Mesendoderm (in vitro differentiated cells): ENCODE measurements at regions not wholly inside any gene's neighbourhood (a gene's known extent, or its start where the extent isn't known, plus 50 kb on each side); places are given as distances from the start of the nearest gene placed in this dataset.

Experiments
- DNase-seq: peaks from one replicate; pipeline ENCODE4 v3.0.0; 2013
- H2AK5ac ChIP-seq: 2 replicates; pipeline ENCODE4 v1.6.1; 2013; ENCODE audit warnings: low read length, inconsistent platforms
- H2BK120ac ChIP-seq: 2 replicates; pipeline ENCODE4 v1.6.1; 2013; ENCODE audit warnings: low read depth, mild to moderate bottlenecking, low read length, moderate library complexity, mixed read lengths
- H2BK15ac ChIP-seq: replicated peaks from 2 replicates; pipeline ENCODE4 v1.6.1; 2013; ENCODE audit warnings: low read depth, mild to moderate bottlenecking, moderate library complexity
- H2BK5ac ChIP-seq: 2 replicates; pipeline ENCODE4 v1.6.1; 2013; ENCODE audit warnings: low read length, inconsistent platforms
- H3K18ac ChIP-seq: 2 replicates; pipeline ENCODE4 v1.6.1; 2013; ENCODE audit warnings: mild to moderate bottlenecking, low read length, mixed read lengths
- H3K23ac ChIP-seq: one replicate; pipeline ENCODE4 v1.6.1; 2013; ENCODE audit warnings: low read length
- H3K27ac ChIP-seq: 2 replicates; pipeline ENCODE4 v1.5.1; 2013; ENCODE audit warnings: low read depth, mild to moderate bottlenecking, inconsistent platforms, low read length, moderate library complexity
- H3K27me3 ChIP-seq: 2 replicates; pipeline ENCODE4 v1.6.1; 2013; ENCODE audit warnings: low read length, control low read depth, mild to moderate bottlenecking, inconsistent platforms; ENCODE audit not compliant: insufficient read depth, poor library complexity
- H3K36me3 ChIP-seq: 2 replicates; pipeline ENCODE4 v1.6.1; 2013; ENCODE audit warnings: low read length, inconsistent platforms; ENCODE audit not compliant: control insufficient read depth, insufficient read depth
- H3K4ac ChIP-seq: one replicate; pipeline ENCODE4 v1.6.1; 2013; ENCODE audit warnings: low read depth, mild to moderate bottlenecking, low read length, moderate library complexity
- H3K4me1 ChIP-seq: 2 replicates; pipeline ENCODE4 v1.6.1; 2013; ENCODE audit warnings: low read depth, low read length, inconsistent platforms; ENCODE audit not compliant: control insufficient read depth
- H3K4me2 ChIP-seq: 2 replicates; pipeline ENCODE4 v1.6.1; 2013; ENCODE audit warnings: low read length
- H3K4me3 ChIP-seq: 2 replicates; pipeline ENCODE4 v1.5.1; 2013; ENCODE audit warnings: mild to moderate bottlenecking, low read length
- H3K56ac ChIP-seq: one replicate; pipeline ENCODE4 v1.6.1; 2013; ENCODE audit warnings: low read length
- H3K79me1 ChIP-seq: 2 replicates; pipeline ENCODE4 v1.6.1; 2013; ENCODE audit warnings: low read length, inconsistent platforms
- H3K79me2 ChIP-seq: 2 replicates; pipeline ENCODE4 v1.6.1; 2013; ENCODE audit warnings: mild to moderate bottlenecking, low read length; ENCODE audit not compliant: control insufficient read depth, insufficient read depth
- H3K9ac ChIP-seq: 2 replicates; pipeline ENCODE4 v1.6.1; 2013; ENCODE audit warnings: low read length, inconsistent platforms
- H4K5ac ChIP-seq: one replicate; pipeline ENCODE4 v1.6.1; 2013; ENCODE audit warnings: low read length
- H4K8ac ChIP-seq: one replicate; pipeline ENCODE4 v1.6.1; 2013; ENCODE audit warnings: low read depth, mild to moderate bottlenecking, control low read depth, low read length, moderate library complexity
- WGBS: extraction: QIAGEN DNeasy Blood & Tissue Kit; methylation state at CpG from one replicate; pipeline ENCODE4 v1.1.7; 2013; ENCODE audit warnings: low lambda C conversion rate, missing lambda C conversion rate; ENCODE audit not compliant: insufficient coverage; ENCODE audit errors: extremely low coverage; 5-methylcytosine and 5-hydroxymethylcytosine counted together

GRCh38 chr18:67742954-67743353 lies 226.4 kb upstream of the DSEL start:
- Histone ChIP-seq H3K27me3 (no peaks in the 10 kb centered on the region), H4K5ac (no peak overlapping the region), H2BK120ac (no peak overlapping the region), H3K9ac (no peak overlapping the region), H3K79me1 (no peaks in the 10 kb centered on the region), H2AK5ac (no peak overlapping the region), H3K4me1 (no peaks in the 10 kb centered on the region), H4K8ac (no peak overlapping the region), H3K79me2 (no peaks in the 10 kb centered on the region), H3K4me3 (no peak overlapping the region), H2BK5ac (no peak overlapping the region), H3K27ac (no peak overlapping the region), H3K4ac (no peak overlapping the region), H3K56ac (no peak overlapping the region), H3K36me3 (no peaks in the 10 kb centered on the region), H2BK15ac (no peak overlapping the region), H3K23ac (no peak overlapping the region), H3K18ac (no peak overlapping the region), H3K4me2 (no peak overlapping the region)
- WGBS: no CpG with 5 or more reads among the region's 1 CpG
- no peak for DNase-seq

- Histone ChIP-seq H3K79me2 (no peaks in the 10 kb centered on the region), H2AK5ac (no peak overlapping the region), H3K23ac (no peak overlapping the region), H2BK120ac (no peak overlapping the region), H3K4me3 (no peak overlapping the region), H3K27ac (no peak overlapping the region), H2BK15ac (no peak overlapping the region), H3K18ac (no peak overlapping the region), H2BK5ac (no peak overlapping the region), H3K56ac (no peak overlapping the region), H3K27me3 (no peaks in the 10 kb centered on the region), H3K36me3 (no peaks in the 10 kb centered on the region), H3K4me2 (no peak overlapping the region), H4K8ac (no peak overlapping the region), H3K4me1 (no peaks in the 10 kb centered on the region), H3K4ac (no peak overlapping the region), H3K9ac (no peak overlapping the region), H4K5ac (no peak overlapping the region), H3K79me1 (no peaks in the 10 kb centered on the region)
- WGBS: no CpG with 5 or more reads among the region's 7 CpGs
- DNase-seq: no peak
Observed at GRCh38 chr18:67742525-67742924, 226.0 kb upstream of the DSEL start.

GRCh38 chr18:67735506-67735905 lies 219.0 kb upstream of the DSEL start:
- no peak overlapping the region for H3K4me3 ChIP-seq
- no peak overlapping the region for H4K8ac ChIP-seq
- no peaks in the 10 kb centered on the region for H3K79me2 ChIP-seq
- no CpG with 5 or more reads among the region's 6 CpGs for WGBS
- H3K18ac ChIP-seq: no peak overlapping the region
- H3K4me2 ChIP-seq: no peak overlapping the region
- no peak overlapping the region for H3K56ac ChIP-seq
- no peak for DNase-seq
- no peak overlapping the region for H2AK5ac ChIP-seq
- no peak overlapping the region for H3K23ac ChIP-seq
- no peak overlapping the region for H3K4ac ChIP-seq
- no peak overlapping the region for H3K9ac ChIP-seq
- no peaks in the 10 kb centered on the region for H3K36me3 ChIP-seq
- no peak overlapping the region for H2BK15ac ChIP-seq
- H3K27me3 ChIP-seq: no peaks in the 10 kb centered on the region
- H2BK120ac ChIP-seq: no peak overlapping the region
- H3K27ac ChIP-seq: no peak overlapping the region
- no peak overlapping the region for H4K5ac ChIP-seq
- H3K79me1 ChIP-seq: no peaks in the 10 kb centered on the region
- no peak overlapping the region for H2BK5ac ChIP-seq
- no peaks in the 10 kb centered on the region for H3K4me1 ChIP-seq

GRCh38 chr18:67733088-67733487 lies 216.6 kb upstream of the DSEL start:
- no peak overlapping the region for H3K23ac ChIP-seq
- H2AK5ac ChIP-seq: no peak overlapping the region
- H4K8ac ChIP-seq: no peak overlapping the region
- no peak overlapping the region for H3K9ac ChIP-seq
- H3K27me3 ChIP-seq: no peaks in the 10 kb centered on the region
- no peak overlapping the region for H2BK120ac ChIP-seq
- H3K4me3 ChIP-seq: no peak overlapping the region
- no peak overlapping the region for H2BK15ac ChIP-seq
- H3K36me3 ChIP-seq: no peaks in the 10 kb centered on the region
- H3K18ac ChIP-seq: no peak overlapping the region
- H3K4ac ChIP-seq: no peak overlapping the region
- no peaks in the 10 kb centered on the region for H3K79me2 ChIP-seq
- H3K56ac ChIP-seq: no peak overlapping the region
- no peak for DNase-seq
- H3K4me1 ChIP-seq: no peaks in the 10 kb centered on the region
- H4K5ac ChIP-seq: no peak overlapping the region
- H3K79me1 ChIP-seq: no peaks in the 10 kb centered on the region
- H3K4me2 ChIP-seq: no peak overlapping the region
- no peak overlapping the region for H2BK5ac ChIP-seq
- no peak overlapping the region for H3K27ac ChIP-seq
- no CpG with 5 or more reads among the region's 1 CpG for WGBS

GRCh38 chr18:67731851-67732250 lies 215.3 kb upstream of the DSEL start:
- no peak overlapping the region for H3K4ac ChIP-seq
- no peak overlapping the region for H4K8ac ChIP-seq
- H2BK5ac ChIP-seq: no peak overlapping the region
- no peaks in the 10 kb centered on the region for H3K27me3 ChIP-seq
- H3K4me2 ChIP-seq: no peak overlapping the region
- no peak overlapping the region for H4K5ac ChIP-seq
- no peak overlapping the region for H3K9ac ChIP-seq
- no peaks in the 10 kb centered on the region for H3K79me1 ChIP-seq
- WGBS: no CpG with 5 or more reads among the region's 1 CpG
- H3K56ac ChIP-seq: no peak overlapping the region
- no peak overlapping the region for H3K27ac ChIP-seq
- H3K23ac ChIP-seq: no peak overlapping the region
- no peaks in the 10 kb centered on the region for H3K36me3 ChIP-seq
- no peak overlapping the region for H3K18ac ChIP-seq
- H2BK120ac ChIP-seq: no peak overlapping the region
- no peak overlapping the region for H2BK15ac ChIP-seq
- no peaks in the 10 kb centered on the region for H3K4me1 ChIP-seq
- no peak overlapping the region for H3K4me3 ChIP-seq
- no peaks in the 10 kb centered on the region for H3K79me2 ChIP-seq
- DNase-seq: no peak
- no peak overlapping the region for H2AK5ac ChIP-seq

- no peak for DNase-seq
- Histone ChIP-seq H3K56ac (no peak overlapping the region), H4K8ac (no peak overlapping the region), H2AK5ac (no peak overlapping the region), H2BK120ac (no peak overlapping the region), H3K4me1 (no peaks in the 10 kb centered on the region), H3K4me2 (no peak overlapping the region), H2BK15ac (no peak overlapping the region), H3K23ac (no peak overlapping the region), H3K79me2 (no peaks in the 10 kb centered on the region), H3K9ac (no peak overlapping the region), H3K79me1 (no peaks in the 10 kb centered on the region), H2BK5ac (no peak overlapping the region), H3K4me3 (no peak overlapping the region), H3K36me3 (no peaks in the 10 kb centered on the region), H3K27me3 (no peaks in the 10 kb centered on the region), H4K5ac (no peak overlapping the region), H3K4ac (no peak overlapping the region), H3K18ac (no peak overlapping the region), H3K27ac (no peak overlapping the region)
- no CpG with 5 or more reads among the region's 4 CpGs for WGBS
Observed at GRCh38 chr18:67730886-67731285, 214.4 kb upstream of the DSEL start.
